ENCODE measurements at regions not wholly inside any gene's neighbourhood (a gene's known extent, or its start where the extent isn't known, plus 50 kb on each side); places are given as distances from the start of the nearest gene placed in this dataset.
"Not testable (repeated sequence)": the region's sequence is repeated elsewhere in the genome, so short reads cannot be mapped to it uniquely, and the experiment has no call there.

- DNase-seq (ENCODE audit: low read depth, low spot score) = no peak
Observed at GRCh38 chr10:64306729-64307327, 785.6 kb downstream of the REEP3 start.

GRCh38 chr10:64312876-64313275, 791.7 kb downstream of the REEP3 start:
- DNase-seq (ENCODE audit: low read depth, low spot score) = no peak

- no peak for DNase-seq (ENCODE audit: low read depth, low spot score)
Observed at GRCh38 chr10:64313967-64314366, 792.8 kb downstream of the REEP3 start.

- DNase-seq (ENCODE audit: low read depth, low spot score) = no peak
Observed at GRCh38 chr10:64316416-64316815, 795.2 kb downstream of the REEP3 start.

GRCh38 chr10:64316833-64317232, 795.6 kb downstream of the REEP3 start:
- no peak for DNase-seq (ENCODE audit: low read depth, low spot score)

DNA sequence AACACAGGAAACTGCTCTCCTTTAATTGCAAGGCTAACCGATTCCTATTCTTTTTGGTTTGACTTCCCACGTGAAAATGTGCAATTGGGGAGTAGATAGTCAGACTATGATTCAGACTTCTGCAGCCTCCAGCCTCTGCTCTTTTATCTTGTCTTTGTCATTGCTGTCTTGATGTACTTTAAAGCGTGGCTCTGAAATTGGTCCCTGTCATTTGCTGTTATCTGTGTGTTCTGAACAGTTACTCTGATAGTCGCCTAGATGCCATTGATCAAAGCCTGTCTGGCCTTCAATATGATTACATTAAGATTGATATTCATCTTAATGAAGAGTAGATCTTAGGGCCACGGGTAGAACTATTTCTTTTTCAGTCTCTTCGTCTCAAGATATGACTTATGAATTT, 799.2 kb downstream of the REEP3 start:
- no peak for DNase-seq (ENCODE audit: low read depth, low spot score)

GRCh38 chr10:64329510-64329909, 808.3 kb downstream of the REEP3 start:
- DNase-seq (ENCODE audit: low read depth, low spot score) = no peak

DNA sequence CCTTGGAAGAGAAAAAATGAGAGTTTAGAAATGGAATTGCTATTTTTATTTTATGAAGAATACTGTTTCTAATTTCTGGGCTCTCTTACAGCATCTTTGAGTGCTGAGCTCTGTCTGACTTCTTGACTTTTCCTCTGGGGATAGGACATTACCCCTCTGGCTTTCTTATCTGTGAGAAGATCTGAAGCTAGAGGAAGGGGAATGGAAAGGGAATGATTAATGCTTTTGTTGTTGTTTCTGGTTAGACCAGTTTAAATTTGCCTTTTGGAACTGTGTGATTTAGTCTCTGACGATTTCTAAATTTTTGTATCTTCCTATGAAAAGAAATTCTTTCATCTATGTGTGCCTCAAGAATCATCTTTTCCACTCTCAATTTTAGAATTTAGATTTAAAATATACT, 811.4 kb downstream of the REEP3 start:
- DNase-seq (ENCODE audit: low read depth, low spot score) = no peak

DNA sequence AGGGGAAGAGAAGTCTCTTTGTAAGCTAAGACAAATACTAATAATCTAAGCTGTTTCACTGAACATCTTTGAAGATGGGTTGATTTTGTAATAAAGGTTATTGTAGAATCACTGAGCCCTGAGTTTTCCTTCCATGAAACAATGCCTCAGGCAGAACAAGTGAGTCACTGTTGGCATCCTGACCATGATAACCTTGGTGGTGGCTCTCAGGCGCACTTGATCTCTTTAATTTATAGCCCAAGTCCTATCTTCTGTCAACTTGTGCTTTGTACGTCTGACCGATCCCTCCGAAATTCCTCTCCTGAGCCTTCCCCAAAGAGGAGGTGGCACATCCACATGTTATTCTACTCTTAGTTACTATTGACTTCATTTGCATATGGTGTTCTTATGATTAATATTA, 812.9 kb downstream of the REEP3 start:
- DNase-seq (ENCODE audit: low read depth, low spot score) = no peak

DNA sequence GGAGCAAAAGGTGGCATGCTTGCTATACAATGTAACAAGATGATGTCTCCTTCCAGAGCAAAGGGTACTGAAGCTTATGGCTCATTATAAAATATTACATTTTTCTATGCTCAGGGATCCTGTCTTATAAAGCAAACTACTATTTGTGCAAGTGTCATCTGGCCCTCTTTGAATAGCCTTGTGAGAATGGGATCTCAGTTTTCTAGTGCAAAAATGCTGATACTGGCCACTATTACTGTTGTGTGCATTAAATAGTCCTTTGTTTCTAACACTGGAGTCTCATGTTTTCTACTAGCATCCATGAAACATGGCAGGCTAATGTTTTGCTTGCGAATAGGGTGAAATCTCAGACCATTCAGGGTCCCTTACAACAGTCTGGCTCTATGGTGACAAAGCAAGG, 823.0 kb downstream of the REEP3 start:
- no peak for DNase-seq (ENCODE audit: low read depth, low spot score)

DNA sequence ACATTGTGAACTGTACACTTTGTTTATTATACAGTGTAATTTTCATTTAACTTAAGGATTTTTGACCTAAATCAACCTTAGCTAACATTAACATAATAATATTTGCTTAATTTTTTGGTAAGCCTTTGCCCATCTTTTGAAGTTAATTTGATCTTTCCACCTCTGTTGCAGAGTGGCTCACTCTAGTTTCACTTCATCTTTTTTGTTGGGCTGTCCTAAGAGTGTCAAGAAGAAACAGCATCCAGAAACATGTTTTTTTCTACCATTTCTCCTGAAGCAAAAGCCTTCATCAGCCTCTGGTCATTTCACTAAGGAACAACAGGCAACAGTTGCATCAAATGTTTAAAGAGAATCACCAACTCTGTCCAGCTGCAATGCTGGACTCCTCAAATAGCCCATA, 824.7 kb downstream of the REEP3 start:
- DNase-seq (ENCODE audit: low read depth, low spot score) = no peak

- no peak for DNase-seq (ENCODE audit: low read depth, low spot score)
Observed at GRCh38 chr10:64346389-64346788, 825.2 kb downstream of the REEP3 start.

DNA sequence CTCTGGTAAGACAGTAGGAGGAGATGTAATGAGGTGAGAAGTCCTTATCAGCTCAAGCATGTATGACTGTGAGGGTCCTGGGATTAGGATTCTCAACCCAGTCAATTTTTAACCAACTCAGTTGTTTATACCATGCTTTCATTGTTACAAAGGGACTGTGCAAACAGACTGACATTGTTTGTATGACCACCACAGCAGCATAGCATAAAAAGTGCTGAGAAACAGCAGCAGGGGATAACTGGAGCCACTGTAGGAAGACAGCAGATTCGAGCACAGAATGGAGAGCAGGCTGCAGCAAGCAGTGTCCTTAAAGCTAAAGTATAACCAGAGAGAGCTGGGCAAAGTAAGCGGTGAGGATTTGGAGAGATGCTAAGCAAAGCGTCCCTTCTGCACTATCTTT, 829.5 kb downstream of the REEP3 start:
- DNase-seq (ENCODE audit: low read depth, low spot score) = no peak

GRCh38 chr10:64358907-64359306, 837.7 kb downstream of the REEP3 start:
- no peak for DNase-seq (ENCODE audit: low read depth, low spot score)

GRCh38 chr10:64360240-64360639, 839.0 kb downstream of the REEP3 start:
- not testable (repeated sequence) for DNase-seq (ENCODE audit: low read depth, low spot score)

- no peak for DNase-seq (ENCODE audit: low read depth, low spot score)
Observed at GRCh38 chr10:64363687-64364086, 842.5 kb downstream of the REEP3 start.

DNA sequence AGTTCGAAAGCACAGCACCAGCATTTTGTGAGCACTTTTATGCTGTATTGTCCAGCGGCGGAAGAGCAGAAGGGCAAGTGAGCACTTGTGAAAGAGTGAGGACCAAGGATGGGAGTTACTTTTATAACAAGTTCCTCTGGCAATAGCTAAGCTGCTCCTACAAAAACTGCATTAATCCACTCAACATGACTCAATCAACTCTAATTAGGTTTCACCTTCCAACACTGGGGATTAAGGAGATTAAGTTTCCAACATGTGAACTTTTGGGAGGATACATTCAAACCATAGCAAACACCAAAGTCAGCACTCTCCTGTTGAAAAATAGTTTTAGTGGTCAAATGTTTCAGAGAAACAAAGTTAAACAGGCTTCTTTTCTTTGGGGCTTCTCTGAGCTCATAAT, 844.5 kb downstream of the REEP3 start:
- DNase-seq (ENCODE audit: low read depth, low spot score) = no peak

- DNase-seq (ENCODE audit: low read depth, low spot score) = no peak
Observed at GRCh38 chr10:64368298-64368697, 847.1 kb downstream of the REEP3 start.

DNA sequence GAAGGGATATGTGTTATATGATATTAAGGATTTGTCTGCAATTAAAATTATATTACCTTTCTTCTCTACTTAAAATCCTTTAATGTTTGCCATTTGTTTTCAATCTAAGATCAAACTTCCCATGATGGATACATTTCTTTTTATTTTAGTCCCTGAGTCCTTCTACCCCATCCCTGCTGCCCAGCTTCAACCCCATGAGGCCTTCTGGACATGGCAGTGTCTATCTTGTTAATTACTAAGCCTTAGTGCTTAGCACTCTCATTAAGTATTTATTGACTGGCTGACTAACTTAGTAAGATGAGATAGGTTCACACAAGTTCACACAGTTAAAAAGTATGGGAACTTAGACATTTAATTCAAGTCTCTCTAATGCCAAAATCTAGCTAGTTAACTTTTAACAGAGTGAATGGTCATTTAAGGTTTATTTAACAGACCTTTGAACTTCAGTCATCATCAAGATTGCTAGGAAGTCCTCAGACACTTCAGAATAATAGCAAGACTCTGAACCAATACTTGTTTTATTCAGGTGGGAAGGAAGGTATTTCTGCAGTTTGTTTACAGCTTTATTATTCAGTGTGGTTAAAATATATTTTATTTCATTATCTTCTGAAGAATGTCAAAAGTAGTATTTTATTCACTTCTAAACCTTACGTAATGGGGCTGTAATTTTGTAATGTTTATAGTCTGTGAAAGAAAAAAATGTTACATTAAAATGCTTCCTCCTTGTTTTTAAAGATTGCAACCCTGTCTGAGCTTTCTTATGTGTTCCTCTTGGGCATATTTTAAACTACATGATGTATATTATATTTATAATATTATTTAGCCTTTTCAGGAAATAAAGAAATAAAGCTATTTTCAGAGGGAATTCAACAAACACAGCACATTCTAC, 848.9 kb downstream of the REEP3 start:
- DNase-seq (ENCODE audit: low read depth, low spot score) = no peak

GRCh38 chr10:64374346-64374745, 853.1 kb downstream of the REEP3 start:
- no peak for DNase-seq (ENCODE audit: low read depth, low spot score)

GRCh38 chr10:64376167-64376566, 855.0 kb downstream of the REEP3 start:
- no peak for DNase-seq (ENCODE audit: low read depth, low spot score)

DNA sequence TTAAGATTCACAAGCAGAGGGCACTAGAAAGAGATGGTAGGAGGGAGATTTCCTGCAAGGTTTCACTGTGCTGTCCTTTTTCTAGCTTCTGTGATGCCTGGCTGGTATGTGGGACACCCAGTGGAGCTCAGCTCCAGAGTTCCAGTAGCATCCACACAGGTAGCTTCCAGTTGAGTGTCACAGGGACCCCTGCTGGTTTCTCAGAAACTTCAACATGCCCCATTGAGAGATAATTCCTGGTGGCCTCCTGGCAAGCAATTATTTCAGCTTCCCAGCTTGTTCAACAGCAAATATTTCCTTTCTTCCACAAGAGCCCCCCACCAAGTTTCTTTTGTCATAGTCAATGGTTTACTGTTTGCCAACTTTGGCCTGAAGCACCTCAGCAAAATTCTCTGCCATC, 858.7 kb downstream of the REEP3 start:
- DNase-seq (ENCODE audit: low read depth, low spot score) = no peak

DNA sequence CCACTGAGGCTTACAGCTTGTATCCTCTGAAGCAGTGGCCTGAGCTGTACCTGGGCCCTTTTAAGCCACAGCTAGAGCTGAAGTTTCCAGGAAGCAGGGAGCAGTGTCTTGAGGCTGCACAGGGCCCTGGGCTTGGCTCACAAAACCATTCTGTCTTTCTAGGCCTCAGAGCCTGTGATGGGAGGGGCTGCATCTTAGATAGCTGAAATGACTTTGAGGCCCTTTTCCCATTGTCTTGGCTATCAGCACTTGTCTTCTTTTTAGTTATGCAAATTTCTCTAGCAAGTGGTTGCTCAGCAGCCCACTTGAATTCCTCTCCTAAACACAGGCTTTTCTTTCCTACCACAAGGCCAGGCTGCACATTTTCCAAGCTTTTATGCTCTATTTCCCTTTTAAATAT, 864.2 kb downstream of the REEP3 start:
- no peak for DNase-seq (ENCODE audit: low read depth, low spot score)

Measured in smooth muscle cell of the brain vasculature (primary cell).